ENCODE measurements at regions not wholly inside any gene's neighbourhood (a gene's known extent, or its start where the extent isn't known, plus 50 kb on each side); places are given as distances from the start of the nearest gene placed in this dataset.

DNA sequence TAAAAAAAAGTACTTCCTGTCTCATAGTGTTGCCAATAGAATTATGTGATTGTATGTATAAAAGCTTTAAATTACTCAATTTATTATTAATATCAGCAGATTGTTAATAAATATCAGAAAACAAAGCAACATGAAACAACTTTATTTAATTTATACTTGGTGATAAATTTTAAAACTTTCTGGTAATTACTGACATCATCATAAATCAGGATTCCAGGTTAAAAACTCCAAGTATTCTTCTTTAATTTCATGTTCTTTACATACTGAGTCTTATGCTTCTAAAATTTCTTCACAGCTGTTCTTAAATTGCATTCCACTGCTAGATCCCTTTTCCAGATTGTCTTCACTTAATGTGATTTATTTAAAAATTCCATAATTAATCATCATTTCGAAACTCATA is 1224.5 kb downstream of the PCDH18 start:
- Histone ChIP-seq H3K4me3 (ENCODE audit: low read length) (no peak overlapping the region), H3K4me1 (ENCODE audit: control insufficient read depth, low read depth, low read length) (no peaks in the 10 kb centered on the region), H3K9me3 (ENCODE audit: control insufficient read depth, low read depth, low read length) (no peaks in the 10 kb centered on the region), H3K27ac (ENCODE audit: low read length) (no peak overlapping the region), H3K27me3 (ENCODE audit: control insufficient read depth, insufficient read depth, low read length) (no peaks in the 10 kb centered on the region), H3K36me3 (ENCODE audit: control insufficient read depth, low read depth, low read length) (no peaks in the 10 kb centered on the region), H3K9ac (ENCODE audit: low read length) (no peak overlapping the region)

DNA sequence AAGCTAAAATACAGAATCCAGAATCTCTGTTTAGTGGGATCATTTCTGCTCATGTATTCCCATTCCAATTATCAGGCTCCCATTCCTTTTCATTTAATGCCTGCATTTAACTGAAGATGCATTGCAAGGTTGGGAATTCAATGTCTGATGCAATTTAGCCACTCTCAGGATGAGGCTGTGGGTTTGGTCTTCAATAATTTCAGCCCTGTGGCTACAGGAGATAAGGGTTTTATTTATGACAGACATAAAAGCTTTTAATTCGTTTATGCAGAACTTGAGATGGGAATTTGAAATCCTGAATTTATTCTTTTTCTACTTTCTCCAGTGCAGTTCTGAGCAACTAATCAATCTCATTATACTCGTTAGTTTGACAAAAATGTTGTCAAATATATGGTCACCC is 1225.9 kb downstream of the PCDH18 start:
- H3K9me3 ChIP-seq (ENCODE audit: control insufficient read depth, low read depth, low read length), result no peaks in the 10 kb centered on the region
- no peak overlapping the region for H3K4me3 ChIP-seq (ENCODE audit: low read length)
- H3K27ac ChIP-seq (ENCODE audit: low read length), result no peak overlapping the region
- H3K27me3 ChIP-seq (ENCODE audit: control insufficient read depth, insufficient read depth, low read length), result no peaks in the 10 kb centered on the region
- H3K4me1 ChIP-seq (ENCODE audit: control insufficient read depth, low read depth, low read length), result no peaks in the 10 kb centered on the region
- no peaks in the 10 kb centered on the region for H3K36me3 ChIP-seq (ENCODE audit: control insufficient read depth, low read depth, low read length)
- no peak overlapping the region for H3K9ac ChIP-seq (ENCODE audit: low read length)

DNA sequence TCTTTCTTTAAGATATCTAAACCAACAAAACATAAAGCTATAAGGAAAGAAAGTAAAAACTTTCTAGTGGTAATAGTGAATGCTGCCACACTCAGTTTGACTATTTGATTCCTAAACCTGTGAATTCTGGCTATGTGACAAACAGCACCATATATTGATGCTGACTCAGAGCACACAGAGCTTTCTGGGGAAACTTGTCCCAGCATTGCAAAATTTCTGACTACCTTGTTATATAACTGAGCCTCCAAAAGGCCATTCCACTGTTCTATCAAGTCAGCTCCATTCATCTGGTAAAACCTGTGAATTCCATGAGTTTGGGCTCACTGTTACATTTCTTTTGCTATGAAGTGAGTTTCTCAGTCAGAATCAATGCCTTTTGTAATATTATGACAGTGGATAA is 1229.7 kb downstream of the PCDH18 start:
- no peaks in the 10 kb centered on the region for H3K27me3 ChIP-seq (ENCODE audit: control insufficient read depth, insufficient read depth, low read length)
- H3K9ac ChIP-seq (ENCODE audit: low read length), result no peak overlapping the region
- no peak overlapping the region for H3K4me3 ChIP-seq (ENCODE audit: low read length)
- peaks cover 7% of the 10 kb centered on the region for H3K4me1 ChIP-seq (ENCODE audit: control insufficient read depth, low read depth, low read length)
- H3K27ac ChIP-seq (ENCODE audit: low read length), result no peak overlapping the region
- H3K36me3 ChIP-seq (ENCODE audit: control insufficient read depth, low read depth, low read length), result no peaks in the 10 kb centered on the region
- H3K9me3 ChIP-seq (ENCODE audit: control insufficient read depth, low read depth, low read length), result no peaks in the 10 kb centered on the region

DNA sequence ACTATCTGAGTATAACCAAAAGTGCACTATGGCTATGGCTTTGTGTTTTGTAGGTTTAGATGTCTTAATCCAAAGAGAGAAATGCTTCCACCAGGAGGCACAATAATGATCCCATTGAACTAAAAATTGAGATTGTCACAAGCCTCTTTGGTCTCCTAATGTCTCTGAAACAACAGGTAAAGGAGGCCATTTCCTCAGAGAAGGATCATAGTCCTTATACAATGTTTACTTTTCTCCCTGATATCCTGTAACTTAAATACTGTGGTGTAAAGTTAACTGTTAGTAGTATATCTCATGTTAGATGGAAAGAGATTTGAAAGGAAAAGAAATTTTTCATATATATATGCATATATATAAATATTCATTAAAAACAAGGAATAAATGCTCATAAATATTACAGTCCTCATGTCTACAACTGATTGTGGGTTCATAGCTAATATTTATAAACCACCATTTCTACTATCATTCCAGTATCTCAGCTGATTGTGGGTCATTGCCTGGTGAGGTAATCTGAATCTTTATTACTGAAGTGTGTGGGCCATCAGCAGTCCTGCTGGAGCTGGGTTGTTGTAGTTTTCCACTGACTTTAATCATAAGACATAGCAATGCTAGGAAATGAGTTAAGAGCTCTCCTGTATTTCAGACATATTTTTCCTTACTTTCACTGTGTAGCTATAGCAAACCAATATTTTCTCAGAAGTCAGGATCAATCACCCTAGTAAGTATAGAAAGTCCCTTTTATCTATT is 1230.4 kb downstream of the PCDH18 start:
- Histone ChIP-seq H3K27me3 (ENCODE audit: control insufficient read depth, insufficient read depth, low read length) (no peaks in the 10 kb centered on the region), H3K27ac (ENCODE audit: low read length) (no peak overlapping the region), H3K9me3 (ENCODE audit: control insufficient read depth, low read depth, low read length) (no peaks in the 10 kb centered on the region), H3K4me1 (ENCODE audit: control insufficient read depth, low read depth, low read length) (peaks cover 7% of the 10 kb centered on the region), H3K36me3 (ENCODE audit: control insufficient read depth, low read depth, low read length) (no peaks in the 10 kb centered on the region), H3K4me3 (ENCODE audit: low read length) (no peak overlapping the region), H3K9ac (ENCODE audit: low read length) (no peak overlapping the region)

DNA sequence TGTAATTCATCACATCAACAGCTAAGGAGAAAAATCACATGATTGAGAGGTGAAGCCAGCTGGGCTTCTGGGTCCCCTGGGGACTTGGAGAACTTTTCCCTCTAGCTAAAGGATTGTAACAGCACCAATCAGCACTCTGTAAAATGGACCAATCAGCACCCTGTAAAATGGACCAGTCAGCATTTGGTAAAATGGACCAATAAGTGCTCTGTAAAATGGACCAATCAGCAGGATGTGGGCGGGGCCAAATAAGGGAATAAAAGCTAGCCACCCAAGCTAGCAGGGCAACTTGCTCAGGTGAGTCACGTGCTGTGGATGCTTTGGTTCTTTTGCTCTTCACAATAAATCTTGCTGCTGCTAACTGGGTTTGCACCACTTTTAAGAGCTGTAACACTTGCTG is 1248.3 kb downstream of the PCDH18 start:
- Histone ChIP-seq H3K4me3 (ENCODE audit: low read length) (no peak overlapping the region), H3K9ac (ENCODE audit: low read length) (no peak overlapping the region), H3K27ac (ENCODE audit: low read length) (no peak overlapping the region)

DNA sequence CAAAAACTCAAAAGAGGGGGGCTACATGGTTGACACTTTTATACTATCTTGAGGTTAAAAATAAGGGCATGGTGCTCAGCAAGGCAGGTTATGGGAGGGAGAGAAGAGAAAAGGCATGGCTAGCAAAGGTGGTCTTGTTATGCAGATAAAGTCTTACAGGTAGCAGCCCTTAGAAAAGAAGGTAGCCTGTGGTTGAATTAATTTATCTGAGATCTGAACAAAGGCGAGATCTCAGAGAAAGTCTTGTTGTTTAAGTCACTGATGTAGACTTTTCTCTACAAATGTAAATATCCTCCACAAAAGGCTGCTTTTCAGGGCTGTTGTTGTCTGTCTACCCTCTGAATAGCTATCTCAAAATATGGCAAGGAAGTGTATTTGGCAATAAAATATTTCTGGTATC is 1250.4 kb downstream of the PCDH18 start:
- peak overlapping the region; percentile 68 for H3K27ac ChIP-seq (ENCODE audit: low read length)
- no peaks in the 10 kb centered on the region for H3K27me3 ChIP-seq (ENCODE audit: control insufficient read depth, insufficient read depth, low read length)
- H3K4me1 ChIP-seq (ENCODE audit: control insufficient read depth, low read depth, low read length), result peaks cover 28% of the 10 kb centered on the region
- H3K9ac ChIP-seq (ENCODE audit: low read length), result no peak overlapping the region
- H3K9me3 ChIP-seq (ENCODE audit: control insufficient read depth, low read depth, low read length), result no peaks in the 10 kb centered on the region
- H3K4me3 ChIP-seq (ENCODE audit: low read length), result peak overlapping the region; percentile 26
- H3K36me3 ChIP-seq (ENCODE audit: control insufficient read depth, low read depth, low read length), result no peaks in the 10 kb centered on the region

More for the DNA sequence above, 1248.3 kb downstream of the PCDH18 start:
- H3K36me3 ChIP-seq (ENCODE audit: control insufficient read depth, low read depth, low read length), result no peaks in the 10 kb centered on the region
- H3K27me3 ChIP-seq (ENCODE audit: control insufficient read depth, insufficient read depth, low read length), result no peaks in the 10 kb centered on the region
- H3K9me3 ChIP-seq (ENCODE audit: control insufficient read depth, low read depth, low read length), result no peaks in the 10 kb centered on the region
- peaks cover 16% of the 10 kb centered on the region for H3K4me1 ChIP-seq (ENCODE audit: control insufficient read depth, low read depth, low read length)

DNA sequence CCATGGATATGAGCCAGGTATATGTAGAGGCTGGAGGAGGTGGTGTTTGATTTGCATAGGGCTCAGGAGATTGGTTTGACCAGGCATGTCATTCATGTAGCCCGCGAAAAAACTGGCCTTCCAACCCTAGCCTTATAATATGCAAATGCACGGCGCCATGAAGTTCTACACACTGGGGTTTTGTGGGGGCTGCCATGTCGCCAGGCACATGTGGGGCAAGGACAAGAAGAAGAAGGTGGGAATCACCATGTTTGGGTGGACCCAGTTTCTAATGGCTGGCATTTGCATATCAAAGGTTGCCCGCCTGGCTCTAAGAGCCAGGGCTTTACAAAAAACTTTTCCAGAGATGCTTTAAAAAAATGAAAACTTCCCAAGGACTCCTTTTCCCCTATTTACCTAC is 1251.0 kb downstream of the PCDH18 start:
- Histone ChIP-seq H3K9ac (ENCODE audit: low read length) (no peak overlapping the region), H3K27me3 (ENCODE audit: control insufficient read depth, insufficient read depth, low read length) (no peaks in the 10 kb centered on the region), H3K4me1 (ENCODE audit: control insufficient read depth, low read depth, low read length) (peaks cover 30% of the 10 kb centered on the region), H3K4me3 (ENCODE audit: low read length) (peak overlapping the region; percentile 26), H3K9me3 (ENCODE audit: control insufficient read depth, low read depth, low read length) (no peaks in the 10 kb centered on the region), H3K27ac (ENCODE audit: low read length) (no peak overlapping the region), H3K36me3 (ENCODE audit: control insufficient read depth, low read depth, low read length) (no peaks in the 10 kb centered on the region)

DNA sequence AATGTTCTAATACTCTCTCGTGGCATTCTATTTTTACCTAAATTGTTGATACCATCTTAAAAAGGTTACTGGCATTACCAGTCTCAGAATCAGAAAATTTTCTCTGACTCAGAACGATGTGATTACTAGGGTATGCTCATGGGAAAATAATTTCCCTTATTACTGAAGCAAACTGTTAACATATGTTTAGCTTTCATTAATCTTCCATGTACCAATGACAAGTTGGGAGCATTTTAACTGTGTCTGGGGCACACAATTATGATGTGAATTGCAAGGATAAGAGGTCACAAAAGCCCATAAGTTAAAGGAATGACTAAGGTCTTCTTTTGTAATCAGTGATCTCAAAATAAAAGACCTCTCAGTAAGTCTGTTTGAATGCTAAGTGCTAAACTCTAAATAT is 1254.6 kb downstream of the PCDH18 start:
- H3K27ac ChIP-seq (ENCODE audit: low read length), result no peak overlapping the region
- H3K36me3 ChIP-seq (ENCODE audit: control insufficient read depth, low read depth, low read length), result no peaks in the 10 kb centered on the region
- no peaks in the 10 kb centered on the region for H3K9me3 ChIP-seq (ENCODE audit: control insufficient read depth, low read depth, low read length)
- no peak overlapping the region for H3K9ac ChIP-seq (ENCODE audit: low read length)
- H3K4me3 ChIP-seq (ENCODE audit: low read length), result no peak overlapping the region
- no peaks in the 10 kb centered on the region for H3K27me3 ChIP-seq (ENCODE audit: control insufficient read depth, insufficient read depth, low read length)
- H3K4me1 ChIP-seq (ENCODE audit: control insufficient read depth, low read depth, low read length), result peaks cover 39% of the 10 kb centered on the region

DNA sequence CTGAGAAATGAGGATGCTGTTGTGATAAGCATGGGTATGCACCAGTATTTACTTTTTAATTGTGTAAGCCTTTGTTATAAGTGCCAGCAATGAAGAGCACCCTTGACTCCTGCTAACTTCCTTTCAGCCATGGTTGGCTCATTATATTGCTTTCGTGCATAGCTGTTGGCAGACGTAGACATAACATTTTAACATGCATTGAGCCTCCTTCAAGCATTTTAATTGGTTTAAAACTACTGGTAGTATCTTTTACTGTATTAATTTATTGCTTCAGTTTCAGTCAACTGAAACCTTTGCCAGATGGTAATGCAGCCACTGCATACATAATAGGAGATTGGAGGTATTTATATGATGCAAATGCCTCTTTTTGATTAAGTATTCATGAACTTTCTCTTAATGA is 1285.4 kb downstream of the PCDH18 start:
- Histone ChIP-seq H3K4me1 (ENCODE audit: control insufficient read depth, low read depth, low read length) (no peaks in the 10 kb centered on the region), H3K4me3 (ENCODE audit: low read length) (no peak overlapping the region), H3K9me3 (ENCODE audit: control insufficient read depth, low read depth, low read length) (no peaks in the 10 kb centered on the region), H3K27me3 (ENCODE audit: control insufficient read depth, insufficient read depth, low read length) (no peaks in the 10 kb centered on the region), H3K27ac (ENCODE audit: low read length) (no peak overlapping the region), H3K9ac (ENCODE audit: low read length) (no peak overlapping the region), H3K36me3 (ENCODE audit: control insufficient read depth, low read depth, low read length) (no peaks in the 10 kb centered on the region)

DNA sequence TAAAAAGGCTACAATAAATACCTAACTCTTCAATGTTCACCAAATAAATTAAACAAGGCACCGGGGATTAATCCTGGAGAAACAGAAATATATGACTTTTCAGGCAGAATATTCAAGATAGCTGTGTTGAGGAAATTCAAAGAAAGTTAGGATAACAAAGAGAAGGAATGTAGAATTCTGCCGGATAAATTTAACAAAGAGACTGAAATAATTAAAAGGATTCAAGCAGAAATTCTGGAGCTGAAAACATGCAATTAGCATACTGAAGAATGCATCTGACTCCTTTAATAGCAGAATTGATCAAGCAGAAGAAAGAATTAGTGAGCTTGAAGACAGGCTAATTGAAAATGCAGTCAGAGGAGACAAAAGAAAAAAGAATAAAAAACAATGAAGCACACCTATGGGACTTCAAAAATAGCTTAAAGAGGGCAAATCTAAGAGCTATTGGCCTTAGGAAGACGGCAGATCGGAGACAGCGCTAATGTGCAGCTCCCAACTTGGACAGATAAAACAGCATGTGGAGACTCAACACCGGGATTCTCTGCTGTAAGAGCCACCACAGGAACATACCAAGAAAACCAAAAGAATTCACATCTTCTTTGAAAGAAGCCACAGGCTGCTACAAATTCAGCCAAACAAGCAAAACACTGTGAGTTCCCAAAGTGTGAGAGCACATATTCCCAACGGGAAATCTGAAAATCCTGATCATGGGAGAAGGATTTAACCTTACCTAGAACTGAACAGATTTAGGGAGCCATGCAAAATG is 1290.9 kb downstream of the PCDH18 start:
- peaks cover 10% of the 10 kb centered on the region for H3K9me3 ChIP-seq (ENCODE audit: control insufficient read depth, low read depth, low read length)
- no peak overlapping the region for H3K27ac ChIP-seq (ENCODE audit: low read length)
- H3K4me3 ChIP-seq (ENCODE audit: low read length), result no peak overlapping the region
- no peak overlapping the region for H3K9ac ChIP-seq (ENCODE audit: low read length)
- H3K36me3 ChIP-seq (ENCODE audit: control insufficient read depth, low read depth, low read length), result no peaks in the 10 kb centered on the region
- no peaks in the 10 kb centered on the region for H3K27me3 ChIP-seq (ENCODE audit: control insufficient read depth, insufficient read depth, low read length)
- H3K4me1 ChIP-seq (ENCODE audit: control insufficient read depth, low read depth, low read length), result no peaks in the 10 kb centered on the region

DNA sequence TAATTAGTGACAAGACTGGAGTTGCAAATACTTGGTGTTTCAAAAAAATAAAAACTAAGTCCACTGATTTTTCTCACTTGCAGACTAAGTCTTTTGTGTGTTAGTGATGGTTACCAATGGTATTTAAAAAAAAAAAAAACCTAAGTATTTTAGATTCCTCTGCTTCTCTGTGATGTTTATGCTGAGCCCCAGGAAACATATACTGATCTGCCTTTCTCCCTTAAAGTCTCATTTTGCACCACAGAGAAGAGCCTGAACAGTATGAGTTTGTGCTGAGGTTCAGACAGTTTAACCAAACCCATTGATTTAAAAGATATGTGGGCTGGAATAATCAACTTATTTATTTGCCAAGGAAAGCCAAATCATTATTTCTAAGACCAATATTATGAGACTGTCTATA is 1305.0 kb downstream of the PCDH18 start:
- Histone ChIP-seq H3K9ac (ENCODE audit: low read length) (no peak overlapping the region), H3K9me3 (ENCODE audit: control insufficient read depth, low read depth, low read length) (no peaks in the 10 kb centered on the region), H3K36me3 (ENCODE audit: control insufficient read depth, low read depth, low read length) (no peaks in the 10 kb centered on the region), H3K27ac (ENCODE audit: low read length) (no peak overlapping the region), H3K4me3 (ENCODE audit: low read length) (no peak overlapping the region), H3K4me1 (ENCODE audit: control insufficient read depth, low read depth, low read length) (peaks cover 4% of the 10 kb centered on the region), H3K27me3 (ENCODE audit: control insufficient read depth, insufficient read depth, low read length) (no peaks in the 10 kb centered on the region)
